ENCODE measurements at regions not wholly inside any gene's neighbourhood (a gene's known extent, or its start where the extent isn't known, plus 50 kb on each side); places are given as distances from the start of the nearest gene placed in this dataset.

GRCh38 chr21:19704832-19705231 lies 1293.4 kb upstream of the NCAM2 start:
- peaks cover 15% of the 10 kb centered on the region for H3K9me3 ChIP-seq (ENCODE audit: control insufficient read depth, insufficient read depth, low read length)
- no peak overlapping the region for H3K27ac ChIP-seq (ENCODE audit: low read depth, low read length)
- no peak for TF ChIP-seq CTCF (IDR thresholded peaks at IDR 0.05; ENCODE audit: low read depth, low read length)
- CTCF ChIA-PET = no interaction called here
- H3K4me3 ChIP-seq (ENCODE audit: low read depth, low read length) = no peak overlapping the region
- DNase-seq (ENCODE audit: low read depth, low spot score) = no peak
- POLR2A ChIA-PET = no interaction called here
- H3K27me3 ChIP-seq (ENCODE audit: control insufficient read depth, insufficient read depth, low read length) = no peaks in the 10 kb centered on the region

DNA sequence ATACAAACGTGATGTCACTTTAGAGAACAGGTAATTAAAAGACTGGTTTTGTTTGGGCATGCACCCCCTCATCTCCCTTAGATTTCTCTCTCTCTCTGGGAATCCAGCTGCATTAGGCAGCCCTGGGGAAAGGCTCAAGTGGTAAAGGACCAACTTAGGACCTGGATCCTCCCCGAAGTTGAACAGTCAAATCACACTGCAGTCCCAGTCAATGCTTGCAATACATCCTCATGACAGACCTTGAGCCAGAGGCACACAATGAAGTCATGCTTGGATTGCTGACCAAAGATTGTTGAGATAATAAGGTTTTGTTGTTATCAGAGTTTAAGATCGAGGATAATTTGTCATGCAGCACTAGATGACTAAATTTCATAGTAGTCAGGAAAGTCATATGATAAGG lies 1285.8 kb upstream of the NCAM2 start:
- H3K4me3 ChIP-seq (ENCODE audit: low read depth, low read length) = no peak overlapping the region
- ChIA-PET POLR2A (no interaction called here), CTCF (no interaction called here)
- no peak for TF ChIP-seq CTCF (IDR thresholded peaks at IDR 0.05; ENCODE audit: low read depth, low read length)
- H3K27ac ChIP-seq (ENCODE audit: low read depth, low read length) = no peak overlapping the region
- DNase-seq (ENCODE audit: low read depth, low spot score) = no peak
- peaks cover 9% of the 10 kb centered on the region; the same call in 1 of the 2 replicates for H3K9me3 ChIP-seq (ENCODE audit: control insufficient read depth, insufficient read depth, low read length)
- no peaks in the 10 kb centered on the region for H3K27me3 ChIP-seq (ENCODE audit: control insufficient read depth, insufficient read depth, low read length)

- ChIA-PET CTCF (no interaction called here), POLR2A (no interaction called here)
Measured at GRCh38 chr21:19713313-19713712, 1284.9 kb upstream of the NCAM2 start.

GRCh38 chr21:19724081-19724480 lies 1274.1 kb upstream of the NCAM2 start:
- no peak for TF ChIP-seq CTCF (IDR thresholded peaks at IDR 0.05; ENCODE audit: low read depth, low read length)
- ChIA-PET CTCF (no interaction called here), POLR2A (no interaction called here)
- Histone ChIP-seq H3K27ac (ENCODE audit: low read depth, low read length) (no peak overlapping the region), H3K9me3 (ENCODE audit: control insufficient read depth, insufficient read depth, low read length) (peaks cover 8% of the 10 kb centered on the region; the same call in 1 of the 2 replicates), H3K27me3 (ENCODE audit: control insufficient read depth, insufficient read depth, low read length) (no peaks in the 10 kb centered on the region), H3K4me3 (ENCODE audit: low read depth, low read length) (no peak overlapping the region)
- no peak for DNase-seq (ENCODE audit: low read depth, low spot score)

More at GRCh38 chr21:19713313-19713712, 1284.9 kb upstream of the NCAM2 start:
- Histone ChIP-seq H3K9me3 (ENCODE audit: control insufficient read depth, insufficient read depth, low read length) (peaks cover 6% of the 10 kb centered on the region; the same call in 1 of the 2 replicates), H3K4me3 (ENCODE audit: low read depth, low read length) (no peak overlapping the region), H3K27me3 (ENCODE audit: control insufficient read depth, insufficient read depth, low read length) (no peaks in the 10 kb centered on the region), H3K27ac (ENCODE audit: low read depth, low read length) (no peak overlapping the region)
- TF ChIP-seq CTCF (IDR thresholded peaks at IDR 0.05; ENCODE audit: low read depth, low read length) = no peak
- no peak for DNase-seq (ENCODE audit: low read depth, low spot score)

GRCh38 chr21:19731251-19731650 lies 1267.0 kb upstream of the NCAM2 start:
- DNase-seq (ENCODE audit: low read depth, low spot score) = no peak
- no peak overlapping the region for H3K27ac ChIP-seq (ENCODE audit: low read depth, low read length)
- POLR2A ChIA-PET = no interaction called here
- no peaks in the 10 kb centered on the region for H3K27me3 ChIP-seq (ENCODE audit: control insufficient read depth, insufficient read depth, low read length)
- TF ChIP-seq CTCF (IDR thresholded peaks at IDR 0.05; ENCODE audit: low read depth, low read length) = no peak
- H3K4me3 ChIP-seq (ENCODE audit: low read depth, low read length) = no peak overlapping the region
- CTCF ChIA-PET = no interaction called here
- H3K9me3 ChIP-seq (ENCODE audit: control insufficient read depth, insufficient read depth, low read length) = 0 out of 2 replicates have a peak, but pooled peaks cover 9% of the 10 kb centered on the region

Data from AG04450 (cell line).